Tibial nerve (tissue), 4 donors: ENCODE measurements at regions not wholly inside any gene's neighbourhood (a gene's known extent, or its start where the extent isn't known, plus 50 kb on each side); places are given as distances from the start of the nearest gene placed in this dataset.

Experiments
- CTCF ChIP-seq, 5 experiments: fragments of 200-600 bp in 3 of 5; fragments of 450-650 bp in 2 of 5; sonication (generic) in 3 of 5; IDR thresholded peaks; one replicate each; pipeline ENCODE4 v1.5.1; 2016 to 2019; ENCODE audit warnings: antibody characterized with exemption in 5 of 5, mild to moderate bottlenecking in 3 of 5, moderate library complexity in 2 of 5
- EP300 ChIP-seq, 2 donors: sonication (generic); formaldehyde crosslinking; IDR thresholded peaks; one replicate each; pipeline ENCODE4 v1.6.1; 2017; ENCODE audit warnings: antibody characterized with exemption in 2 of 2, mild to moderate bottlenecking in 1 of 2
- POLR2A ChIP-seq, 2 donors: fragments of 450-650 bp; IDR thresholded peaks; one replicate each; pipeline ENCODE4 v1.6.1; 2017; ENCODE audit warnings: antibody characterized with exemption in 2 of 2, mild to moderate bottlenecking in 2 of 2, moderate library complexity in 2 of 2

GRCh38 chr6:140956571-140957369, 1176.0 kb upstream of the GJE1 start:
- no peak for TF ChIP-seq CTCF (IDR thresholded peaks at IDR 0.05)
- TF ChIP-seq EP300 (IDR thresholded peaks at IDR 0.05) = no peak
- no peak for TF ChIP-seq POLR2A (IDR thresholded peaks at IDR 0.05)
